ENCODE measurements at regions not wholly inside any gene's neighbourhood (a gene's known extent, or its start where the extent isn't known, plus 50 kb on each side); places are given as distances from the start of the nearest gene placed in this dataset.
"Not testable (repeated sequence)": the region's sequence is repeated elsewhere in the genome, so short reads cannot be mapped to it uniquely, and the experiment has no call there.

DNA sequence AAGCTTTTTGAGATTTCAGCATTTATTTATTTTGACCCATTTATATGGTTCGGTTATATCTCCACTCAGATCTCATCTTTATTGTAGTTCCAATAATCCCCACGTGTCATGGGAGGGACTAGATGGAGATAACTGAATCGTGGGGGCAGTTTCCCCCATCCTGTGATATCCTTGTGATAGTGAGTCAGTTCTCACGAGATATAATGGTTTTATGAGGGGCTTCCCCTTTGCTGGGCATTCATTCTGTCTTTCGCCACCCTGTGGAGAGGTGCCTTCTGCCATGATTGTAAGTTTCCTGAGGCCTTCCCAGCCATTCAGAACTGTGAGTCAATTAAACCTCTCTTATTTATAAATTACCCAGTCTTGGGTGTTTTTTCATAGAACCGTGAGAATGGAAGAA is 96.5 kb upstream of the PCSK1 start:
- DNase-seq, result no peak

GRCh38 chr5:96530901-96531300 is 97.9 kb upstream of the PCSK1 start:
- no peak for DNase-seq

DNA sequence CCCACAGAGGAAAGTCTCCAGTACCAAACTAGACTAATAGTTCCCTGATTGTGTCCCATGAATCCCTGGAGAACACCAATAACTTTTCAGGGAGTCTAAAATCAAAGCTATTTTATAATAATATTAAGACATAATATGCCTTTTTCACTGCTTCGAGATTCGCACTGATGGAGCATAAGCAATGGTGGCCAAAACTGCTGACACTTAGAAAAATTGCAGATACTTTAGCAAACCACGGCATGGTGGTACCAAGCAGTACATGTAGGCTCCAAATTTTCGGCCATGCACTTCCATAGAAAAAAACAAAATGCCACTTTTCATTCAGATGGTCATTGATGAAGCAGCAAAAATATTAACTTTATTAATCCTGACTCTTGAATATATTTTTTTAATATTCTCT is 100.3 kb upstream of the PCSK1 start:
- no peak for DNase-seq

DNA sequence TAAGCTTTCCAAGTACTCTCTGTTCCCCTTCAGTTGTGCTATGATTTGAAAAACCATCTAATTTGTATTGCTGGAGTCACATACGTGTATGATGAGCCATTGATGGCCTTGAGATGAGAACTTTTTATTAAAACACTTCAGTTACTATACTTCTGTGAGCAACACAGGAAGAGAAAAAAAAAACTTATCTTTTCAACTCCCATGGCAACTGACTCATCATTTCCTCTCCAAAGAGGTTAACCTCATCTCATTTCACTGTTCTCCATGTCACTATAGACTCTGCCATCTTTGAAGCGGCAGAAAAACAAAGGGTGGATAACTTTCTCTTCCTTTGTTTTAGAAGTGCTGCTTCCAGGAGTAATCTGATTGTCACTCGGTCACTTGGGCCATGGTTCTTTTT is 104.3 kb upstream of the PCSK1 start:
- DNase-seq, result no peak

- no peak for DNase-seq
These were observed 105.8 kb upstream of the PCSK1 start for GRCh38 chr5:96538808-96539250.

DNA sequence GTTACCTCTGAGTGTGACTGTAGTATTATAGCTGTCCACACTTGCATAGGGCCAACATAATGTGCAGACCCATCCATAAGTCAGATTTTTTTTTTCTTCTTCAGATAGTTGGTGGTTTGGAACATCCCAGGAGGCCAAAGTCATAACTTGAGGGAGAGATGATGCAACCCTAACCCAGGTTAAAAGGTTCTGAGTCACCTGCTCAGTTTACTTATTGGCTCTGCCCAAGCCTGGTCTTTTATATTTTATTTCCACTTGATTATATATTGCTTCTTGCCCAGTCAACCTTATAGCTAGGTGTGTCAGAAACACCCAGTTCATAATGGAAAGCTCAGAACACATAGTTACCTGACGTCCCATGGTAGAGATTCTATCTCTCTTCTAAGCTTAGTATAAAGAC is 113.1 kb upstream of the PCSK1 start:
- DNase-seq, result no peak

DNA sequence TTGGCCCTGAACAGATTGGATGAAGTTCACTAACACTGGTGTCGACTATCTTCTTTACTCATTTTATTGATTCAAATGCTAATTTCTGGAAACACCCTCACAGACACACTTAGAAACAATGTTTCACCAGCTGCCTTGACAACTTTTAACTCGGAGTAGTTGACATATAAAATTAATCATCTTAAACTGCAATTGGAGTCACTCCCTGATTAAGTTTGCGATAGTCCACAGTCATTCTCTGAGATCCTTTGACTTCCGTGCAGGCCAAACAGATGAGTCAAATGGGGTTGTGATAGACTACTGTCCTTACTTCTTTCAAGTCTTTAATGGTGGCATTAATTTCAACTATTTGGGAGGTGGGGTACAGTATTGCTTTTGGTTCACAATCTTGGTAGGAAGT is 114.4 kb upstream of the PCSK1 start:
- DNase-seq, result no peak

GRCh38 chr5:96548905-96549304 is 113.3 kb upstream of the CAST start:
- no peak for DNase-seq

DNA sequence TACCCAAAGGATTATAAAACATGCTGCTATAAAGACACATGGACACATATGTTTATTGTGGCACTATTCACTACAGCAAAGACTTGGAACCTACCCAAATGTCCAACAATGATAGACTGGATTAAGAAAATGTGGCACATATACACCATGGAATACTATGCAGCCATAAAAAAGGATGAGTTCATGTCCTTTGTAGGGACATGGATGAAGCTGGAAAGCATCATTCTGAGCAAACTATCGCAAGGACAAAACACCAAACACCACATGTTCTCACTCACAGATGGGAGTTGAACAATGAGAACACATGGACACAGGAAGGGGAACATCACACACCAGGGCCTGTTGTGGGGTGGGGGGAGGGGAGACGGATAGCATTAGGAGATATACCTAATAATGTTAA is 101.3 kb upstream of the CAST start:
- not testable (repeated sequence) for DNase-seq

DNA sequence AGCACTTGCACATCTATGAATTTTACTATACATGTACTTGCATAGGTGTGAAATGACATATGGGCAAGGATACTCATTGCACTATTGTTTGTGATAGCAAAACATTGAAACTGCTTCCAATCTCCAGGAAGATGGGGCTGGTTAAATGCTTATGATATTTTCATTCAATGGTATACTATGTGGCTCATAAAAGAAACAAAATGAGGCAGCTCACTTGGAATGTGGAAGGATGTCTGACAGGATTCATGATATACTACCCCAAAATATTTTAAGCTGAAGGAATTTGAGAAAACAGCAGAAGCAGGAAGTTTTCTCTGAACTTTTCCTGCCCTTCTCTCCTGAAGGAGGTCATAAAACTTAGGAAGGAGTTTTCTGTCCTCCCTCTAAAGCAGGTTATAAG is 99.6 kb upstream of the CAST start:
- no peak for DNase-seq

- no peak for DNase-seq
These were observed 98.4 kb upstream of the CAST start for GRCh38 chr5:96563816-96564215.

GRCh38 chr5:96565582-96566265 is 96.5 kb upstream of the CAST start:
- DNase-seq, result no peak

GRCh38 chr5:96566833-96567587 is 95.2 kb upstream of the CAST start:
- DNase-seq, result no peak

DNA sequence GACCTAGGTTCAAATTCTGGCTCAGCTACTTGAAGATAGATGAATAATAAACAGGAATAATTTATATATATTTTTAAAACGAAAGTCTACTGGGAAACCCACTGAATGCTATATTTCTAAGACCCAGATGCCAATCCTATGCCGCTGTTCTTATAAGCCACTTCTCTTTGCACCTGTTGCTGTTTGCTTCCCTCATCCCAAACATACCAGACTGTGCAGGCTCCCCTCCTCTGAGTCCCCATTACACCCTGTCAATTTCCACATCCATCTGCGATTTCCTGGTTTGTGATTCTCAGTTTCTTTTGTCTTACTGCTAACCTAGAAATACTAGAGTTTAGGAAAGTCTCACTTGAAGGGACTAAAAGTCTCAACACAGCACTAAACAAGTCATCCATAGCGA is 92.8 kb upstream of the CAST start:
- DNase-seq, result no peak

DNA sequence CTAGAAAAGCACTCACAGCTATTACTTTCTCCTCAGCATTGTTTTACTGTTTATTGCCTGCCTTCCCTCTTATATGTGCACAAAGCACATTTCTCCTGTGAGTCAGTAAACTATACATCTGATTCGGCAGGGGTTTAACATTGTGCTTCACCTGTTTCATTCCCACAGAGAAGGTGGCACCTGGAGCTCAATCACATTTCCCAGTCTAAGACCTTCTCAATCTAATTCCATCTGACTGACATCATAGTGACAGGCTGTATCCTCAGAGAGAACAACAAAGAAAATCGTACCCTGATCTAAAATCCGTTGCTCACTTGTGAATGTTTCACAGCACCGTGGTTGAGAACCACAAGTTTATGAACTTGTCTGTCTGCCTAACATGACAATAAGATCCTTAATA is 92.4 kb upstream of the CAST start:
- no peak for DNase-seq

- DNase-seq, result no peak
These were observed 89.2 kb upstream of the CAST start for GRCh38 chr5:96572864-96573512.

DNA sequence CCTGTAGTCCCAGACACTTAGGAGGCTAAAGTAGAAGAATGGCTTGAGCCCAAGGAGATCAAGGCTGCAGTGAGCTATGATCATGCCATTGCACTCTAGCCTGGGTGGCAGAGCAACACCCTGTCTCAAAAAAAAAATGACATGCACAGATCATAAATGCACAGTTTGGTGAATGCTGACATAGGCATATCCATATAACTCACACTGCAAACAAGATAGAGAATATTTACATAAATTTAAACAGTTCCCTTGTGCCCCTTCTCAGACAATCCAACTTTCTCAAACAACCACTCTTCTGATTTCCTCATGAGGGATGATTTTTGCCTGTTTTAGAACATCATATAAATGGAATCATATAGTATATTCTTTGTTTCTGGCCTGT is 88.7 kb upstream of the CAST start:
- no peak for DNase-seq

GRCh38 chr5:96576876-96577275 is 85.3 kb upstream of the CAST start:
- DNase-seq, result no peak

DNA sequence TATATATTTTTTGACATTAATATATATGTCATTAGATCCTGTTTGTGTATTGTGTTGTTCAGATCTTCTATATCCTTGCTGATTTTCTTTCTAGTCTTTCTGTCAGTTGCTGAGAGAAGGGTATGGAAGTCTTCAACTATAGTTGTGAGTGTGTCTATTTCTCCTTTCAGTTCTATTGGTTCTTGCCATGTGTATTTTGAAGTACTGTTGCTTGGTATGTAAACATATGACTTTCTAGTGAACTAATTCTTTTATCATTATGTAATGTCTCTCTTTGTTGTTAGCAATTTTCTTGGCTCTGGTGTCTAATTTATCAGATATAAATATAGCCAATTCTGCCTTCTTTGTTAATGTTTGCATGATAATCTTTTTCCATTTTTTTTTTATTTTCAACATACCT is 84.3 kb upstream of the CAST start:
- DNase-seq, result no peak

GRCh38 chr5:96579711-96580110 is 82.5 kb upstream of the CAST start:
- no peak for DNase-seq

GRCh38 chr5:96582343-96582742 is 79.8 kb upstream of the CAST start:
- no peak for DNase-seq

- DNase-seq, result no peak
These were observed 77.5 kb upstream of the CAST start for GRCh38 chr5:96584712-96585111.

DNA sequence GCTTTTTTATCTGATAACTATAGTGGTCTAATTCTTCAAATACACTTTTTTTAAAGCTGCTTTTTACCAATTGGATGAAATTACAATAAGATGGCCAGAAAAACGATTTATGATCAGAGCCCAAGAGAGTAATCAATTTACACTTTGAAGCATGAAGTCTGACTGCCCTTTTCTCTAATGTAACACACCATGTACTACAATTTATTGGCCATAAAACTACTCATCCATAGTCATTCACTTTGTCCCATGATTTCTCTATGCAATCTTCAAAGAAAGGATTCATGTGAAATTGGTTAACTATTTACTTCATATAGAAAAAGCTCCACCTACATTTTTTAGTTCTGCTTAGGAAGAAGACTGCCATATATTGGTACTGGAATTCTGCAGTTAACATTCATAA is 73.6 kb upstream of the CAST start:
- DNase-seq, result no peak

DNA sequence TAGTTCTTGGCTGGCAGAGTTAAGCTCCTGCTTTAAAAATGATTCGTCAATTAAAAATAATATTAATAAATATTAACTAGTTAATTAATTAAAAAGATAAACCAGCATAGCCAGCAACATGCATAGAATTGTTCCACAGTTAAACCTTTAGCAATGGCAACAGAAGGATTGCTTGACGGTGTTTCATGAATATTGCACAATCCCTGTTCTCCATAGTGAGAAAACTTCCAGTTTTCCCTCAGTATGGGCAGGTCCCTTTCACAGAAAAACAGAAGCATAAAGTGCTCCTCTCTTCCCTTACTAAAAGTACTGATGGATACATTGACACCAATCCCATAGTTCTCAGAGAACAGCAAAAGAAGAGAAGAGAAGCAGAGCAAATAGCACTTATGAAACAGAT is 71.4 kb upstream of the CAST start:
- no peak for DNase-seq
